AG04450 (cell line): ENCODE measurements at regions not wholly inside any gene's neighbourhood (a gene's known extent, or its start where the extent isn't known, plus 50 kb on each side); places are given as distances from the start of the nearest gene placed in this dataset.

ENCODE experiments used
- CTCF ChIA-PET: fragments of 300-600, 350-600 bp; formaldehyde crosslinking; extraction: SDS; loops from one replicate; lab custom pipeline; 2022; ENCODE audit warnings: antibody characterized with exemption, inconsistent platforms; lab: Charles Lee
- POLR2A ChIA-PET: fragments of 350-600 bp; formaldehyde crosslinking; extraction: SDS; loops from one replicate; lab custom pipeline; 2021; ENCODE audit warnings: antibody characterized with exemption, inconsistent platforms; lab: Yijun Ruan, JAX
- DNase-seq: peaks from one replicate; pipeline ENCODE4 v3.0.0-alpha.2; 2011; ENCODE audit warnings: low read depth, low spot score
- H3K27ac ChIP-seq: one replicate; pipeline ENCODE4 v1.5.1; 2012; ENCODE audit warnings: low read depth, low read length, control low read depth
- H3K27me3 ChIP-seq: one replicate; pipeline ENCODE4 v1.6.0; 2012; ENCODE audit warnings: low read length; ENCODE audit not compliant: control insufficient read depth, insufficient read depth
- H3K4me3 ChIP-seq: 2 replicates; pipeline ENCODE4 v1.5.1; 2011; ENCODE audit warnings: mild to moderate bottlenecking, low read depth, low read length, control low read depth
- H3K9me3 ChIP-seq: 2 replicates; pipeline ENCODE4 v1.5.1; 2012; ENCODE audit warnings: low read length; ENCODE audit not compliant: control insufficient read depth, insufficient read depth
- CTCF ChIP-seq: IDR thresholded peaks from 2 replicates; pipeline ENCODE4 v1.5.1; 2011; ENCODE audit warnings: low read depth, low read length, control low read depth, inconsistent platforms

- ChIA-PET POLR2A (no interaction called here), CTCF (interaction anchor here (2.6 kb wide), 1 partner anchor 8 kb away, joined by 10 read pairs; no protein-coding TSS in a partner anchor)
- Histone ChIP-seq H3K27ac (no peak overlapping the region), H3K27me3 (no peaks in the 10 kb centered on the region), H3K4me3 (no peak overlapping the region), H3K9me3 (peaks cover 7% of the 10 kb centered on the region; the same call in 1 of the 2 replicates)
- no peak for DNase-seq
- TF ChIP-seq CTCF: no peak
Observed at GRCh38 chr13:77470986-77471385, 64.5 kb upstream of the SCEL start.

GRCh38 chr13:77466753-77467422 is 68.6 kb upstream of the SCEL start:
- no peaks in the 10 kb centered on the region for H3K9me3 ChIP-seq
- H3K4me3 ChIP-seq: no peak overlapping the region
- ChIA-PET CTCF (interaction anchor here (5.0 kb wide), 1 partner anchor 11 kb away, joined by 26 read pairs; no protein-coding TSS in a partner anchor), POLR2A (no interaction called here)
- no peak for TF ChIP-seq CTCF
- H3K27ac ChIP-seq: no peak overlapping the region
- no peaks in the 10 kb centered on the region for H3K27me3 ChIP-seq
- no peak for DNase-seq

- Histone ChIP-seq H3K27me3 (no peaks in the 10 kb centered on the region), H3K27ac (no peak overlapping the region), H3K9me3 (no peaks in the 10 kb centered on the region), H3K4me3 (no peak overlapping the region)
- ChIA-PET CTCF (interaction anchor here (0.7 to 5.0 kb wide), 2 partner anchors 13 to 992 kb away, joined by 3 to 26 read pairs; no protein-coding TSS in a partner anchor), POLR2A (interaction anchor here (0.6 kb wide), 1 partner anchor 396 kb away, joined by 8 read pairs; no protein-coding TSS in a partner anchor)
- DNase-seq: no peak
- no peak for TF ChIP-seq CTCF
Observed at GRCh38 chr13:77465603-77466195, 69.8 kb upstream of the SCEL start.

- H3K27me3 ChIP-seq: no peaks in the 10 kb centered on the region
- no peak for DNase-seq
- ChIA-PET POLR2A (no interaction called here), CTCF (interaction anchor here (0.6 kb wide), 2 partner anchors 19 to 256 kb away, joined by 3 to 6 read pairs; no protein-coding TSS in a partner anchor)
- H3K9me3 ChIP-seq: no peaks in the 10 kb centered on the region
- H3K4me3 ChIP-seq: no peak overlapping the region
- H3K27ac ChIP-seq: no peak overlapping the region
- TF ChIP-seq CTCF: no peak
Observed at GRCh38 chr13:77460195-77460594, 75.3 kb upstream of the SCEL start.

- Histone ChIP-seq H3K9me3 (no peaks in the 10 kb centered on the region), H3K27me3 (no peaks in the 10 kb centered on the region), H3K4me3 (no peak overlapping the region), H3K27ac (no peak overlapping the region)
- no peak for TF ChIP-seq CTCF
- DNase-seq: no peak
- ChIA-PET POLR2A (no interaction called here), CTCF (no interaction called here)
Observed at GRCh38 chr13:77459592-77459991, 75.9 kb upstream of the SCEL start.
